ENCODE measurements at regions not wholly inside any gene's neighbourhood (a gene's known extent, or its start where the extent isn't known, plus 50 kb on each side); places are given as distances from the start of the nearest gene placed in this dataset.

DNA sequence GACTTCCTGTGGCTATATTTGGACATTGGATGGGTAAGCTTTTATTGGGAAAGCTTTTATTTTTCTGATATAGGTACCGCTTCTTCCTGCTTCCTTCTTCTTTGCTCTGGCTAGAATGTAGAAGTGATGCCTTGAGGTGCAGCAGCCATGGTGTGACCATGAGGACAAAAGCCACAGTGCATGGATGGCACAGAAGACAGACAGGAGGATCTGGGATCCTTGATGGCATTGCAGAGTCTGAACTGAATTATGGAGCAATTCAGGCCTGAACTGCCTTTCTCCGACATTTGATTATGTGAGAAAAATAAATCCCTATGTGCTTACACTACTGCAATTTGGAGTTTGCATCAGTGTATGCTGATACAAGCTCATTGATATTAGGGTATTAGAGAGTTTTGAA lies 191.3 kb upstream of the CRY1 start:
- TF ChIP-seq CTCF (IDR thresholded peaks at IDR 0.05; ENCODE audit: insufficient read depth, missing control alignments), result no peak
- DNase-seq (ENCODE audit: insufficient read length, low spot score) (no peak), FAIRE-seq (no peak)

DNA sequence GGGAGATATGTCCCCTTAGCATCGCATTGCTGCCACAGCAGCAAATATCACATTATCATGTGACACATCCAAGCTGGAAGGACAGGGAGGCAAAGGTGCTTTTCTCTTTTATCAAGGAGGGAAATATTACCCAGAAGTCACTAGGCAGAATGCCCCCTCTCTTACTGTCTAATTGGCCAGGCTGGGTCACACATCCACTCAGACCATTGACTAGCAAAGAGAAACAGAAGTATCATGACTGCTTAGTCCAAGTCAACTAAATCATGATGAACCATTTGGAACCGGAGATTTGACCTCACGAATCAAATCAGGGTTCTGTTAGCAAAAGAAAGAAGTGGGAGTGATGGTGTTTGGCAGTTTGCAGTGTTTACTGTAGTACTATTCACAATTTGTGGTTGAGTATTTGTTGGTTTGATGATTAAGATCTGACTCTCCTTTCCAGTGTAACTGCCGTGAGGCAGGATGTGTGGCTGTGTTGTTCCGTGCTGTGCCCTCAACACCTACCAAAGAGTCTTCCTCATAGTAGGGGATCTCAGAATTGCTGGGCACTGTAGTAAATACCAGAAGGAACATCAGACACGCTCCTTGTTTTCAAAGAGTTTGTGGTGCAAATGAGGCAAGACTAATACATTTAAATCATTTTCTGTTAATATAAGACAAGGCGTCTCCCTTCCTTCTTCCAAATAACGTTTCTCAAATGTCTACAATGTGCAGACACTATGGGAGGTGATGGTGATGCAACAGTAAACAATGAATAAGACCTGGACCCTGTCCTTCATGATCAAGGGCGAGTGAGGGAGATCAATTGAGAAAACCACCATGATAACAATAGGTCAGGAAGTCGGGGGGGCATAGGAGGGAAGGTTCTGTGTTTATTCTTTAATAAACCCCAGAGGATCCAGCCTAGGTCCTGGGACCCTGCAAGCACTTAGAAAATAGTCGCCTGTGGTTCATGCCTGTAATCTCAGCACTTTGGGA lies 194.4 kb upstream of the CRY1 start:
- no peak for FAIRE-seq
- TF ChIP-seq CTCF (IDR thresholded peaks at IDR 0.05; ENCODE audit: insufficient read depth, missing control alignments), result no peak
- no peak for DNase-seq (ENCODE audit: insufficient read length, low spot score)

DNA sequence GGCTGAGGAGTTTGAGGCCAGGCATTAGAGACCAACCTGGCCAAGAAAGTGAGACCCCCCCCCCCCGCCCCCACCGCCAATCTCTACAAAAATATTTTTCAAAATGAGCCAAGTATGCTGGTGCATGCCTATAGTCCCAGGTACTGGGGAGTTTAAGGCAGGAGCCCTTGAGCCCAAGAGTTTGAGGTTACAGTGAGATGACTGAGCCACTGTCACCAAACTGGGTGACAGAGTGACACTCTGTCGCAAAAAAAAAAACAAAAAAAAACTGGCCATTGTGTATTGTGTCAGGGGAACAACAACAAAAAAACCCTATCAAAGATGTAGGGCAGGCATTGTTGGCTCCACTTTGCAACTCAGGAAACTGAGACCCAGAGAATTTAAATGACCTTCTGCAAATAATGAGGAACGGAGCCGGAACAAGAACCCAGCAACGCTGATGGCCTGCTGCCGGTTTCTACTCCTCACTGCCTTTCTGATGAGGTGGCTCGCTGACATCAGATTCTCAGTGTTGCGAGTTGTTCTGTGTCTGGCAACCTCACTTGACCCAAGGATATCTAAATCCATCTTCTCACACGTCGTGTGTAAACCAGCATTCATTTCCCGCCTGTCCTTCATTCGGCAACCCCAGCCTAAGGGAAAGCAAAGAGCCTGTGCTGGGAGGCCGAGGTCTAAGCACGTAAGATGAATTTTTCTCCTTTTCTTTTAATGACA lies 195.2 kb upstream of the CRY1 start:
- FAIRE-seq (no peak), DNase-seq (ENCODE audit: insufficient read length, low spot score) (no peak)
- TF ChIP-seq CTCF (IDR thresholded peaks at IDR 0.05; ENCODE audit: insufficient read depth, missing control alignments), result no peak

- DNase-seq (ENCODE audit: insufficient read length, low spot score), result no peak
- no peak for TF ChIP-seq CTCF (IDR thresholded peaks at IDR 0.05; ENCODE audit: insufficient read depth, missing control alignments)
- no peak for FAIRE-seq
Observed at GRCh38 chr12:107291018-107291417, 197.7 kb upstream of the CRY1 start.

DNA sequence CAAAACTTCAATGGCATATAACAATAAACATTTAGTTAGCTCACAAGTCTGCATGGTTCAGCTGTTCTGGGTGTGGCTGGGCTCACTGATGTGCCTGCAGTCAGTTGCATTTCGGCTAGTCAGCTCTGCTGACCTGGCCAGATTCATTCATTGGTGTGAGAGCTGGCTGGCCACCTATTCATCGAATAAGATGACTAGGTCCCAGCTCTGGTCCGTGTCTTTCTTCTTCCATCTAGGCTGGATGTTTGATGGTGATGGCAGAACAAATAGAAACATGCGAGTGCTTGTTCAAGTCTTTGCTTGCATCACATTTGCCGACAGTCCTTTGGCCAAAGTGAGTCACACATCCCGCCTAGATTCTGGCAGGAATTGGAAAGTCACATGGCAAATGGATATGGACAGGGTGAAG lies 203.3 kb upstream of the CRY1 start:
- DNase-seq (ENCODE audit: insufficient read length, low spot score) (no peak), FAIRE-seq (no peak)
- no peak for TF ChIP-seq CTCF (IDR thresholded peaks at IDR 0.05; ENCODE audit: insufficient read depth, missing control alignments)

- FAIRE-seq, result no peak
- TF ChIP-seq CTCF (IDR thresholded peaks at IDR 0.05; ENCODE audit: insufficient read depth, missing control alignments), result no peak
Observed at GRCh38 chr12:107302649-107303341, 209.4 kb upstream of the CRY1 start.

More at GRCh38 chr12:107302649-107303341, 209.4 kb upstream of the CRY1 start:
- DNase-seq (ENCODE audit: insufficient read length, low spot score), result no peak
